Suprapubic skin (tissue), 3 donors: ENCODE measurements at regions not wholly inside any gene's neighbourhood (a gene's known extent, or its start where the extent isn't known, plus 50 kb on each side); places are given as distances from the start of the nearest gene placed in this dataset.

Experiments used
- EP300 ChIP-seq: sonication (generic); formaldehyde crosslinking; IDR thresholded peaks from one replicate; pipeline ENCODE4 v1.6.1; 2017; ENCODE audit warnings: antibody characterized with exemption
- POLR2A ChIP-seq, 2 donors: fragments of 450-650 bp; IDR thresholded peaks; one replicate each; pipeline ENCODE4 v1.6.1; 2017; ENCODE audit warnings: antibody characterized with exemption in 2 of 2, mild to moderate bottlenecking in 2 of 2, moderate library complexity in 2 of 2
- TF ChIP-seq, protein P1 (sequence below), 2 donors: fragments of 200-600 bp in 1 of 2; fragments of 450-650 bp in 1 of 2; sonication (generic) in 1 of 2; IDR thresholded peaks; one replicate each; pipeline ENCODE4 v1.5.1; 2016 to 2019; ENCODE audit warnings: antibody characterized with exemption in 2 of 2, mild to moderate bottlenecking in 1 of 2, moderate library complexity in 1 of 2

DNA sequence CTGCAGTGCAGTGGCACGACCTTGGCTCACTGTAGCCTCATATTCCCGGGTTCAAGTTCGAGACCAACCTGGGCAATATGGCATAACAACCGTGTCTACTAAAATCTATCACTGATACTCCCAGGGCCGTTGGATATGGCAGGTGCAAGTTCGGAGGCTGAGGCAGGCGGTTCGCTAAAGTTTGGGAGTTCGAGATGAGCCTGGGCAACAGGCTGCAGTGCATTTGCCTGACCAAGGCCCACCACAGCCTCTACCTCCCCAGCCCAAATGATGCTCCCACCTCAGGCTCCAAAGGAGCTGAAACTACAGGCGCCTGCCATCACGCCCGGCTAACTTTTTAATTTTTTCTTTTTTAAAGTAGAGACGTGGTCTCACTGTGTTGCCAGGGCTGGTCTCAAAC, 177.1 kb upstream of the ALG10B start:
- TF ChIP-seq, protein P1, sequence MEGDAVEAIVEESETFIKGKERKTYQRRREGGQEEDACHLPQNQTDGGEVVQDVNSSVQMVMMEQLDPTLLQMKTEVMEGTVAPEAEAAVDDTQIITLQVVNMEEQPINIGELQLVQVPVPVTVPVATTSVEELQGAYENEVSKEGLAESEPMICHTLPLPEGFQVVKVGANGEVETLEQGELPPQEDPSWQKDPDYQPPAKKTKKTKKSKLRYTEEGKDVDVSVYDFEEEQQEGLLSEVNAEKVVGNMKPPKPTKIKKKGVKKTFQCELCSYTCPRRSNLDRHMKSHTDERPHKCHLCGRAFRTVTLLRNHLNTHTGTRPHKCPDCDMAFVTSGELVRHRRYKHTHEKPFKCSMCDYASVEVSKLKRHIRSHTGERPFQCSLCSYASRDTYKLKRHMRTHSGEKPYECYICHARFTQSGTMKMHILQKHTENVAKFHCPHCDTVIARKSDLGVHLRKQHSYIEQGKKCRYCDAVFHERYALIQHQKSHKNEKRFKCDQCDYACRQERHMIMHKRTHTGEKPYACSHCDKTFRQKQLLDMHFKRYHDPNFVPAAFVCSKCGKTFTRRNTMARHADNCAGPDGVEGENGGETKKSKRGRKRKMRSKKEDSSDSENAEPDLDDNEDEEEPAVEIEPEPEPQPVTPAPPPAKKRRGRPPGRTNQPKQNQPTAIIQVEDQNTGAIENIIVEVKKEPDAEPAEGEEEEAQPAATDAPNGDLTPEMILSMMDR (IDR thresholded peaks at IDR 0.05), result no peak
- TF ChIP-seq POLR2A (IDR thresholded peaks at IDR 0.05) (no peak), EP300 (no peak)
